NCI-H146 (cell line): ENCODE measurements at regions not wholly inside any gene's neighbourhood (a gene's known extent, or its start where the extent isn't known, plus 50 kb on each side); places are given as distances from the start of the nearest gene placed in this dataset.

Experiments used
- DNase-seq: peaks from one replicate; lab custom pipeline; 2025; lab: John Stamatoyannopoulos, UW

GRCh38 chr9:89996773-89997172 lies 392.0 kb downstream of the GADD45G start:
- no peak for DNase-seq

GRCh38 chr9:89998633-89999032 lies 393.8 kb downstream of the GADD45G start:
- DNase-seq = no peak

DNA sequence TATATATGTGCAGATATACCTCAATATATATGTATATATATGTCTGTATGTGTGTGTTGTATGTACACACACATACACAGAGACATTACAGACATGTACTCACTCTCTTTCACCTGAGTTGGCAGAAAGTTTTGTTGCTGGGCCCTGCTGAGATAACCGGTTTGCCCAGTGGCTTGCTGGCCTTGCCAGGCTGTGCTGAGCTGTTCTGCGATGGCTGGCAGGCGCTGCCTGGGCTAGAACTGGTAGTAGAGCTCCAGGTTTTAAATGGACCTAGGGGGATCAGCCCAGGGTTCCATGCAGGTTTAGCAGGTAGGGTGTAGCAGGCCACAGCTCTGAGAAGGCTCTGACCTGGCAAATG lies 394.3 kb downstream of the GADD45G start:
- no peak for DNase-seq

GRCh38 chr9:89999534-90000370 lies 394.9 kb downstream of the GADD45G start:
- DNase-seq = peak; percentile 70

- DNase-seq = no peak
Observed at GRCh38 chr9:90000925-90001324, 396.1 kb downstream of the GADD45G start.

GRCh38 chr9:90001747-90002146 lies 396.9 kb downstream of the GADD45G start:
- peak; percentile 10 for DNase-seq

GRCh38 chr9:90002397-90003271 lies 397.8 kb downstream of the GADD45G start:
- DNase-seq = peak; percentile 47

- DNase-seq = no peak
Observed at GRCh38 chr9:90005388-90005787, 400.6 kb downstream of the GADD45G start.

DNA sequence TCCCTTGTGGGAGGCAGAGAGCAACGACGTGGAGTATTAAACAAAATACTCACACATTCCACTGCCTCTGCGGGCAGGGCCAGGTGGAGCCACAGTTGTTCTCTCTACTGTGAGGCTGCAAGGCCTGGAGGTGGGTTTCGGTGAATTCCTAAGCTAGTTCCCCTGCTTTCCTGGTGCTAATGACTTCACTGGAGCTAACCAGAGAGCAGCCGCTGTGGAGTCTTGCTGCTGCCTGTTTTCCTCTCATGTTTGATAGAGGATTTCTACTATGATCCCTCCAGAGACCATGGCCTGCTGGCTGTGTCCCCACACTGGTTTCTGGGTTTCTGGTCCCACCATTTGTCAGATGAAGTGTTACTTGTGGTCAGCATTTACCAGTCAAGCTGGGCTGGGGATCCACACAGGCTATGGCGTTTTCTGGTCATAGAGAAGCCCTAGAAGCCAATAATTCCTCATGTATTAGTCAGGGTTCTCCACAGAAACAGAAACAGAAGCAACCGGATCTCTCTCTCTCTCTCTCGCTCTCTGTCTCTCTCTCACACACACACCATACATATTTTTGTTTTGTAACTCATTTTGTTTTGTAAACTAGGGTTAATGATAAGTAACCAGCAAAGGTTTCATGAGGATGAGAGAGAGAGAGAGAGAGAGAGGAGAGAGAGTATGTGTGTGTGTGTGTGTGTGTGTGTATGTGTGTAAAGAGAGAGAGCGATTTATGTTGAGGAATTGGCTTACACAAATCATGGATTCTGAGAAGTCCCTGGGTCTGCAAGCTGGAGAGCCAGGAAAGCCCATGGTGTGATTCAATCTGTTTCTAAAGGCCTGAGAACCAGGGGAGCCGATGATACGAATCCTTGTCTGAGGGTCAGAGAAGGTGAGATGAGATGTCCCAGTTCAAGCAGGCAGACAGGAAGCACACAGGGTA lies 403.0 kb downstream of the GADD45G start:
- DNase-seq = no peak

- no peak for DNase-seq
Observed at GRCh38 chr9:90009447-90009846, 404.6 kb downstream of the GADD45G start.

- DNase-seq = no peak
Observed at GRCh38 chr9:90010793-90011192, 406.0 kb downstream of the GADD45G start.

- DNase-seq = peak; percentile 12
Observed at GRCh38 chr9:90012949-90013348, 408.1 kb downstream of the GADD45G start.

GRCh38 chr9:90013778-90014177 lies 409.0 kb downstream of the GADD45G start:
- no peak for DNase-seq

DNA sequence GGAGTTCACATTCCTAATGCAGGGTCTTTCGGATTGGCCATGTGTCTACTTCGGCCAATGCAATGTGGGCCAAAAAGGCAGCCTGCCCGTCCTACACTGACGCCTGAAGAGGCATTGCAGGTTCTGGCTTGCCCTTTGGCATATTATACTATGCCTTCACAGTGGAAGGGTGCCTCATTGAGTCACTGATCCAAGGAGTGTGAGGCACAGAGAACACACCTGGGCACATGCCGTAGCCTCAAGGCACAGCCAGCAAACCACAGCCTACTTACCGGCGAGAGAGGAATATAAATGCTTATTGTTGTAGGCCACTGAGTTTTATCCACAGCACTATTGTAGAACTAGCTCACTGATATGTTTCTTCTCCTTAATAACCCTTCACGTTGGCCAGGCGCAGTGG lies 409.6 kb downstream of the GADD45G start:
- DNase-seq = no peak

DNA sequence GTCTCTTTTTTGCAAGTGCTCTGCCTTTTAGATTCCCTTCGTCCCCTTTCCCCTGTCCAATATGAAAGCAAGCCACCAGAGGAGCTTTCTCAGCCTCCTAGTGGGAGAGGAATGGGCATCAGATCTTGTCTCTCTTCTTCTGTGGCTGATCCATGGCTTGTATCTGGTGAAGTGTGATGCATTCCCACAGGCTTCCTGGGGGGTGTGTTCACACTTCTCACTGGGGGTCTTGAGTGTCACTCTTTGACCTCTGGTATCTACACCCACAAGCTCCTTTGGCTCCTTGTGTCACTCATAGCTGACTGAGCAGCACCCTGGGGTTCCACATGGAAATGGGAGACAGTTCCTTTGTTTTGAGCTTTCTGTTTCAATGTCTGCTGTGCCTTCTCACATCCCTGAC lies 411.5 kb downstream of the GADD45G start:
- DNase-seq = no peak

DNA sequence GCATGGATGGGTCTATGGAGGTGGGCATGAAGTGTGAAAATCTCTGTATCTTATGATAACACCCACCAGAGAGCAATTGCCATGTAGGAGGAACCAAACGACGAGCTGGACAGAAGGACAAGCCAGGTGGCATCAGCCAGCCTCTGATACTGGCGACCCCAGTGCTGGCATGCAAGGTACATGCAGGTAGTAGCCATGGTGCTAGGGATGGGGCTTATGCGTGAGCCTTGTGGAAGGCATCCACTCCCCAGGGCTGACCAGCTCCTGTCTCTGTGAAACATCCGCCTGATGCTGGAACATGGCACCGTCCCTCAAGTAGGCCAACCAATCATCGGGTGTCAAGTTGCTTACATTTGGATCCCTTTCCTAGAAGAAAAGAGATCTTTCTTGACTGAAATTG lies 412.9 kb downstream of the GADD45G start:
- no peak for DNase-seq

GRCh38 chr9:90018688-90019087 lies 413.9 kb downstream of the GADD45G start:
- no peak for DNase-seq

DNA sequence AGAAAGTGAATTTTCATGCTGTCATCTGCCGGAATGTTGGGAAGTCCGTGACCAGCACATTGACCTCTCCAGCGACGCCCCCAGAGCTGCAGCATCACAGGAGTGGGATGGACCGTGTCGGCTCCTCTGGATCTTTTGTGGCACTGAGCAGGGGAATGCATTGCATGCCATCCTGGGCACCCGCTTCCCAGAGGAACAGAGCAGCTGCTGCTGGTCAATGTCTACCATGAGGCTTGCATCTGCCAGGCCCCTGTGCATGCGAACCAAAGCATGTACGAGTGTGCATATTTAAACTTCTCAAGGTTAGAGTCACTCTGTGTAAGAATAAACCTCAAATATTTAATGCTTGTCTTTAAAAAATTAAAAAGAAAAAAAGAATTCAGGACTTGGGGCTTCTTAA lies 414.8 kb downstream of the GADD45G start:
- DNase-seq = no peak

GRCh38 chr9:90020276-90020871 lies 415.6 kb downstream of the GADD45G start:
- no peak for DNase-seq

- DNase-seq = no peak
Observed at GRCh38 chr9:90021216-90021906, 416.5 kb downstream of the GADD45G start.

- DNase-seq = no peak
Observed at GRCh38 chr9:90022474-90022873, 417.7 kb downstream of the GADD45G start.
